Skin epidermis (tissue), 12 donors: ENCODE measurements at regions not wholly inside any gene's neighbourhood (a gene's known extent, or its start where the extent isn't known, plus 50 kb on each side); places are given as distances from the start of the nearest gene placed in this dataset.

ENCODE experiments used
- H3K27ac ChIP-seq, 21 experiments: fragments of 200-600 bp; sonication (generic) in 11 of 21; one replicate each; pipeline ENCODE4 v1.5.0; 2020; ENCODE audit warnings: mild to moderate bottlenecking in 3 of 21, inconsistent platforms in 2 of 21, moderate library complexity in 2 of 21
- H3K4me3 ChIP-seq, 7 experiments: fragments of 200-600 bp; sonication (generic) in 2 of 7; one replicate each; pipeline ENCODE4 v1.5.0; 2020; ENCODE audit warnings: inconsistent platforms in 2 of 7, mild to moderate bottlenecking in 2 of 7, moderate library complexity in 1 of 7

GRCh38 chr16:87223656-87224248 is 93.4 kb downstream of the C16orf95 start:
- no peak overlapping the region for H3K27ac ChIP-seq
- H3K4me3 ChIP-seq: no peak overlapping the region

- Histone ChIP-seq H3K4me3 (no peak overlapping the region), H3K27ac (no peak overlapping the region)
Measured at GRCh38 chr16:87226926-87227295, 90.3 kb downstream of the C16orf95 start.

GRCh38 chr16:87227296-87227951 is 89.8 kb downstream of the C16orf95 start:
- Histone ChIP-seq H3K4me3 (no peak overlapping the region), H3K27ac (peak overlapping the region in 1 of 21 experiments; percentile 36)

DNA sequence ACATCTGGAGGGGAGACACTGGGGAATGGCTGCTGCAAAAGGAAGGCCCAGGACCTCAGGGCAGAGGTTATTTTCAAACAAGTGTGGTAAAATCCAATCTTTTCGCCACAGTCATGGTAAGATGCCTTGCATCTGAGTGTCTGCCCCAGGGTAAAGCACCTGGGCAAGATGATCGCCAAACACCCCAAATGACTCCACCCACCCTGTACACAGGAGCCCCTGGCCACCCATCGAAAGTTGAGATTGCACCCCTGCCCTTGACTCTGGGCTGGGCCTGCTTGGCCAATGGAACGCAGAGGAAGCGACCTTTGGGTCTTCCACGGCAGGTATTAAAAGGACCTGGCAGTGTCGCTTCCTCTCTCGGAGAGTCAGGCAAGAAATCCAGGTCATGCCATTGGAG is 88.8 kb downstream of the C16orf95 start:
- Histone ChIP-seq H3K27ac (no peak overlapping the region), H3K4me3 (no peak overlapping the region)

DNA sequence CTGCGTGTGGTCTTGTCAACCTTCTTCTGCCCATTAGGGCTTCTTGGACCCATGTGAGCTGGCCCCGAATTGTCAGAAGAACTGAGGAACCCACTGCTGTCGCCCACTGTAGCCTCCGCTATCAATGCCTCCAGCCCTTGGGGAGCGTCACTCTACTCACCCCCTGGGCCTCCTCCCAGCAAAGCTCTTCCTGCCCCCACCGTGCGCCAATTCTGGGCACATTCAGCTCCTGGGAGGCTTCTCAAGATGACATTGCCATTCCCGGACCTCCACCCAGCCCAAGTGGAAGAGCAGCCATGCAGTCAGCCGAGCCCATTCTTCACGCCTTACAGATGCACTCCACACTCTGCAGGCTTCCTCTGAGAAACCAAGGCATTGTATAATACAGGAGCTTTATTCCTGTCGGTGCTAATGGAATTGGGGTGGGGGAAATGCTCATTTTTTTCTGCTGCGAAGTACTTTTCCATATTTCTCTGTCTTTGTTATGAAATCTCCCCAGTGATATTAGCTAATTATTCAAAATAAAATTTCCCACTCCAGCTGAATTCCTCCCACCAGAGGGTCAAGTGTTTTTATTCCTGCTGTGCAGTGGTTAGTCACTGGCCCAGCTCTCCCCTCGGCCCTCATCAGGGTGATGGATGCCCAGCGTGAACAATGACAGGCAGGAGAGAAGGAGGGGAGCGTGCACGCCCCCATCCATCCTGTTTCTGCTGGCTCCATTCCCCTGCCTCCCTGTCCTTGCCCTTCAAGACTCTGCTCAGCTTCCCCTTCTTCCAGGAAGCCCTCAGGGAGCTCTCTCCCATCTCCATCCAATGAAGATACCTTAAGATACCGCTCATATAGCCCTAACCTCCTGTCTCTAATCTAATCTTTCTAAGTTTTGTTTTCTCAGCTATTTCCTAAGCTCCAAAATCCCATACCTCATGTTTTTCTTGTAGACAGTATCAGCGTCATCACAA is 87.7 kb downstream of the C16orf95 start:
- Histone ChIP-seq H3K27ac (no peak overlapping the region), H3K4me3 (no peak overlapping the region)

GRCh38 chr16:87230571-87230970 is 86.6 kb downstream of the C16orf95 start:
- Histone ChIP-seq H3K4me3 (no peak overlapping the region), H3K27ac (no peak overlapping the region)

- no peak overlapping the region for H3K27ac ChIP-seq
- no peak overlapping the region for H3K4me3 ChIP-seq
Measured at GRCh38 chr16:87231295-87231694, 85.9 kb downstream of the C16orf95 start.

GRCh38 chr16:87231911-87232310 is 85.3 kb downstream of the C16orf95 start:
- H3K4me3 ChIP-seq: no peak overlapping the region

GRCh38 chr16:87233928-87234327 is 83.3 kb downstream of the C16orf95 start:
- no peak overlapping the region for H3K27ac ChIP-seq
- no peak overlapping the region for H3K4me3 ChIP-seq

More at GRCh38 chr16:87231911-87232310, 85.3 kb downstream of the C16orf95 start:
- no peak overlapping the region for H3K27ac ChIP-seq

GRCh38 chr16:87234601-87235000 is 82.6 kb downstream of the C16orf95 start:
- no peak overlapping the region for H3K4me3 ChIP-seq
- no peak overlapping the region for H3K27ac ChIP-seq

- Histone ChIP-seq H3K4me3 (no peak overlapping the region), H3K27ac (no peak overlapping the region)
Measured at GRCh38 chr16:87235810-87236515, 81.2 kb downstream of the C16orf95 start.

DNA sequence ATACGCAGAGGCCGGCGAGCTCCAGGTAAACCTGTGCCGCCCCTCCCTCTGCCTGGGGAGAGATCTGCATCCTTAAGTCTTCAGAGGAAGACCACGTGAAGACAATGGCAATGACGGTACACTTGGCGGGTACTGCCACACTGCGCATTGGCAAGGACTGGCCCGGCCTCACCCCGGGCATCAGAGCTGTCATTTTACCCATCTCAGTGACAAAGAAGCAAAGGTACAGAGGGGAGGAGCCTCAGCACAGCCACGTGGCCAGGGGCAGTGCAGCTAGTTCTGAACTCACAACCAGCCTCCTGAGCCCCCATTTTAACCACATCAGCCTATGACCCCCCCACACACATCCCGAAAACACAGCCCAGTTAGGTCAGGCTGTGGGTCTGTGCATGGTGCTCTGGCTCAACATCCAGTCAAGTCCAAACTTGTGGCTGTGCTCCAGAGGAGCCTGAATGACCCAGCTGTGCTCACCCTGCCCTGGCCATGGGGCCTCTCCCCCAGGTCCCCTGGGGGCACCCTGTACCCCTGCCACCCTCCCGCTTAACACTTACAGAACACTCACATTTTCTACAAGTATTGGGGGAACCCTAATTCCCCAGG is 80.6 kb downstream of the C16orf95 start:
- no peak overlapping the region for H3K4me3 ChIP-seq
- no peak overlapping the region for H3K27ac ChIP-seq

- no peak overlapping the region for H3K27ac ChIP-seq
- no peak overlapping the region for H3K4me3 ChIP-seq
Measured at GRCh38 chr16:87238361-87238715, 78.9 kb downstream of the C16orf95 start.

- Histone ChIP-seq H3K27ac (no peak overlapping the region), H3K4me3 (no peak overlapping the region)
Measured at GRCh38 chr16:87239545-87239944, 77.6 kb downstream of the C16orf95 start.

GRCh38 chr16:87240211-87241136 is 76.7 kb downstream of the C16orf95 start:
- no peak overlapping the region for H3K4me3 ChIP-seq

DNA sequence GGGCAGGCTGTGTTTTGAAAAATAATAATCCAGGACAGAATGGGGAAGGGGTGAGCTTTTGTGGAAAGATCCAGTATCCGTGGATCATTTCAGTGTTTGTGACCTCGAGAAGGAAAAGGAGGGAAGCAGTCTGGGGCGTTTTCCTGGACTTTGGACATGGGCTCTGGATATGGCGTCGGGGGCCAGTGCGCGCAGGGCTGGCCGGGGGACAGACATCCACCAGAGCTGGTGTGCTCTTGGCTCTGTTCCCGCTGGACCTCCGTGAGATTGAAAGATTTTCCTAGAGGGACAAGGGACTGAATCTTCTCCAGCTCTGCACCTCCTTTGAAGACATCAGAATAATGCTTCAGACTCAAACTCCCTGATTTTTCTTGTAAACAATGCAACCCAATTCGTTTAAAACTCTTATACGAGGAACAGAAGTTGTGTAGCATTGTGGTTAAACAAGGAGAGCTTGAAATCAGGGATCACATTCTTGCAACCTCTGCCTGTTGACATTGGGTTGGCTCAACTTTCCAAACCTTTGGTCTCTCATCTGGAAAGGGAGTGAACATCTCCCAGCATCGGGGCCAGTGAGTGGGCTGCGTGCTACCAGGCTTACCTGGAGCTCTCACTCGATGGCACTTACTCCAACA is 75.9 kb downstream of the C16orf95 start:
- Histone ChIP-seq H3K27ac (no peak overlapping the region), H3K4me3 (no peak overlapping the region)

More at GRCh38 chr16:87240211-87241136, 76.7 kb downstream of the C16orf95 start:
- H3K27ac ChIP-seq: peak overlapping the region in 2 of 21 experiments; percentile 21 to 29

DNA sequence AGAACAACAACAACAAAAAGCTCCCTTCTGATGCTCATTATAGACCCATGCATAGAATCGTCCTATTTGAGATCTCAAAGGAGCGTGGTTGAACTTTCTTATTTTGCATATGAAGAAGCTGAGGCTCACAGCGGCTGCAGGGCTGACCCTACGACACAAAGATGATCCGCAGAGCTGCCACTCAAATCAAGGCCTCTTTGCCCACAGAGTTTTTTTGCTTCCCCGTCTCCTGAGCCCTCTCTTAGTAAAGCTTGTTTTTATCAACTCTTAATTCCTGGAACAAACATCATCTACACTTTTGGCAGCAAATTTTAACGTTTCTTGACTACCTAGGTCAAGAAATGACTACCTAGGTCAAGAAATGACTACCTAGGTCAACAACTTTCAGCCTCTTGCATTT is 73.7 kb downstream of the C16orf95 start:
- H3K4me3 ChIP-seq: no peak overlapping the region
- no peak overlapping the region for H3K27ac ChIP-seq

DNA sequence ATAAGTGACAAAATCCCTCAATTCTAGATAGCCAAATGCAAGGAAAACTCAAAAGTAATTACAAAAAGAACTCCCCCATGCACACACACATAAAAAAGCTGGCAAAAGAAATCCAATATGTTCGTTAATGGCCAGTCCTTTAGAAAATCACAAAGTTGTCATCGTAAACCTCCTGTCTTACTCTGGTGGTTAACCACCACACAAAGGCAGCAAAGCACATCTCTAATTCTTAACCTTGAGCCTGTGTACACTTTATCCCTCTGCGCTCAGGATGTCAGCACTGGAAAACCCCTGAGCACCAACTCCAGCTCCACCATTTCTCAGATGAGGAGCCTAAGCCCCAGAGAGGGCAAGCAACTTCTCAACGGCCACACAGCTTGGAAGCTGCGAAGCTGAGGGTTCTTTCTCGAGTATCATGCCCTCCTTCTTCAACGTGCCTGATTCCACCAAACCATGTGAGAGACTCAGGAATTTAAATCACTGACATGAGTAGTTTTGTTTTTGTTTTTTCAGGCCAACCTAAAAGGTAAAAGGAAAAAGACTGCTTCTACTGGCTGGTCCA is 72.5 kb downstream of the C16orf95 start:
- Histone ChIP-seq H3K27ac (no peak overlapping the region), H3K4me3 (no peak overlapping the region)
